ENCODE measurements at regions not wholly inside any gene's neighbourhood (a gene's known extent, or its start where the extent isn't known, plus 50 kb on each side); places are given as distances from the start of the nearest gene placed in this dataset.
"Not testable (repeated sequence)": the region's sequence is repeated elsewhere in the genome, so short reads cannot be mapped to it uniquely, and the experiment has no call there.

GRCh38 chr9:67529834-67530233 lies 328.9 kb upstream of the ANKRD20A1 start:
- RAD21 ChIA-PET (ENCODE audit: low non-redundant PET in 1 of 2, low total read pairs in 2 of 2, uncharacterized antibody in 2 of 2, unreplicated experiment in 2 of 2); H3K4me1 ChIP-seq (ENCODE audit: control insufficient read depth in 1 of 2, insufficient read depth in 2 of 2, low read length in 2 of 2); H3K9me2 ChIP-seq (ENCODE audit: insufficient read depth); CTCF ChIA-PET; H3K79me2 ChIP-seq (ENCODE audit: insufficient read depth, low read length); H3K27ac ChIP-seq (ENCODE audit: low read depth, low read length); H3K36me3 ChIP-seq (ENCODE audit: control insufficient read depth in 1 of 2, insufficient read depth in 2 of 2, low read length in 2 of 2); H4K20me1 ChIP-seq (ENCODE audit: insufficient read depth); ATAC-seq; H3K9me3 ChIP-seq (ENCODE audit: control insufficient read depth in 1 of 2, insufficient read depth in 1 of 2, low read depth in 1 of 2, low read length in 2 of 2); H3K27me3 ChIP-seq (ENCODE audit: insufficient read depth, low read length); H3K9ac ChIP-seq (ENCODE audit: low read length); POLR2A ChIA-PET; H2AFZ ChIP-seq (ENCODE audit: low read depth, low read length, poor library complexity, severe bottlenecking); H3K4me2 ChIP-seq (ENCODE audit: low read length); H3K4me3 ChIP-seq (replicated peaks in 1 of 2; ENCODE audit: low read depth in 1 of 2, low read length in 2 of 2); DNase-seq (ENCODE audit: low read depth, low spot score); BruUV-seq (replicated peaks); intact Hi-C loops (cut with micrococcal nuclease): not testable (repeated sequence)

DNA sequence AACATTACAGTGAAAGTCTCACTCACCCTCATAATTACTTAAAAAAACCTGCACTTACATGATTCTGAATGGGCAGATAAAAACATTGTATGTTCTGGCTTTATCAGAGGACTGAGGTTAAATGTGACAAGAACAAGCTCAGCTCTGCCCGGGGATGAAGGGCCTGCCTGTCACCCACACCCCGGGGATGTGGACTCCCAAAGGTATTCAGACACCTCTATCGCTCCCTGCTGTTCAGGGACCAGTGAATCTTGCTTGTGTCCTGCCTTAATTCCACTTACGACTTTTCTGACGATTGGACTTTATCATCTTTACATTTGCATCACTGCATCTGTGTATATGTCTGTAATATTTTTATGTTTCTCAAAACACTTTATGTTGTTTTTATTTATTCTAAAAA lies 341.8 kb upstream of the ANKRD20A1 start:
- H3K4me3 ChIP-seq (replicated peaks in 1 of 2; ENCODE audit: low read depth in 1 of 2, low read length in 2 of 2); H3K27me3 ChIP-seq (ENCODE audit: insufficient read depth, low read length); DNase-seq (ENCODE audit: low read depth, low spot score); CTCF ChIA-PET; intact Hi-C loops (cut with micrococcal nuclease); H2AFZ ChIP-seq (ENCODE audit: low read depth, low read length, poor library complexity, severe bottlenecking); H3K9me3 ChIP-seq (ENCODE audit: control insufficient read depth in 1 of 2, insufficient read depth in 1 of 2, low read depth in 1 of 2, low read length in 2 of 2); H3K9ac ChIP-seq (ENCODE audit: low read length); H3K27ac ChIP-seq (ENCODE audit: low read depth, low read length); H3K4me1 ChIP-seq (ENCODE audit: control insufficient read depth in 1 of 2, insufficient read depth in 2 of 2, low read length in 2 of 2); H3K9me2 ChIP-seq (ENCODE audit: insufficient read depth); H3K4me2 ChIP-seq (ENCODE audit: low read length); H3K36me3 ChIP-seq (ENCODE audit: control insufficient read depth in 1 of 2, insufficient read depth in 2 of 2, low read length in 2 of 2); H3K79me2 ChIP-seq (ENCODE audit: insufficient read depth, low read length); ATAC-seq; RAD21 ChIA-PET (ENCODE audit: low non-redundant PET in 1 of 2, low total read pairs in 2 of 2, uncharacterized antibody in 2 of 2, unreplicated experiment in 2 of 2); BruUV-seq (replicated peaks); H4K20me1 ChIP-seq (ENCODE audit: insufficient read depth); POLR2A ChIA-PET: not testable (repeated sequence)

DNA sequence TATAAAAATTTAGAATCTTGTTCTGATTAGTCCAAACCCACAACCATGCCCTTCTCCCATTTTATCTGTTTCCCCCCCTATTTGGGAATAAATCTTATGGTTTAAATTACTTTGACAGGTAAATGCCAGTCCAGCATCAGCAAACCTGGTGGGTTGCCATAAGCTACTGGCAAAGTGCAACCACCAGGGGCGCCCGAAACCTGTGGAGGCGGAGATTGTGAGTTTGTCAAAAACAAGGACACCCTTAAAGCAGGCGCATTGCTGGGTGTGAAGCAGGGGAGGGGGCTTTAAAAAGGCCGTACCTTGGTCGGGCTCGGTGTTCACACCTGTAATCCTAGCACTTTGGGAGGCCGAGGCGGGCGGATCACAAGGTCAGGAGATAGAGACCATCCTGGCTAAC lies 344.1 kb upstream of the ANKRD20A1 start:
- BruUV-seq (replicated peaks); H3K4me3 ChIP-seq (replicated peaks in 1 of 2; ENCODE audit: low read depth in 1 of 2, low read length in 2 of 2); POLR2A ChIA-PET: not testable (repeated sequence)

GRCh38 chr9:67503728-67504369 lies 354.9 kb upstream of the ANKRD20A1 start:
- H3K9ac ChIP-seq (ENCODE audit: low read length); DNase-seq (ENCODE audit: low read depth, low spot score); H4K20me1 ChIP-seq (ENCODE audit: insufficient read depth); H3K27me3 ChIP-seq (ENCODE audit: insufficient read depth, low read length); H3K9me2 ChIP-seq (ENCODE audit: insufficient read depth); intact Hi-C loops (cut with micrococcal nuclease); H3K27ac ChIP-seq (ENCODE audit: low read depth, low read length); H3K4me2 ChIP-seq (ENCODE audit: low read length); POLR2A ChIA-PET; H2AFZ ChIP-seq (ENCODE audit: low read depth, low read length, poor library complexity, severe bottlenecking); H3K9me3 ChIP-seq (ENCODE audit: control insufficient read depth in 1 of 2, insufficient read depth in 1 of 2, low read depth in 1 of 2, low read length in 2 of 2); BruUV-seq (replicated peaks); ATAC-seq; H3K79me2 ChIP-seq (ENCODE audit: insufficient read depth, low read length); H3K4me1 ChIP-seq (ENCODE audit: control insufficient read depth in 1 of 2, insufficient read depth in 2 of 2, low read length in 2 of 2); H3K4me3 ChIP-seq (replicated peaks in 1 of 2; ENCODE audit: low read depth in 1 of 2, low read length in 2 of 2); H3K36me3 ChIP-seq (ENCODE audit: control insufficient read depth in 1 of 2, insufficient read depth in 2 of 2, low read length in 2 of 2); RAD21 ChIA-PET (ENCODE audit: low non-redundant PET in 1 of 2, low total read pairs in 2 of 2, uncharacterized antibody in 2 of 2, unreplicated experiment in 2 of 2); CTCF ChIA-PET: not testable (repeated sequence)

More for the DNA sequence above, 344.1 kb upstream of the ANKRD20A1 start:
- H3K9me2 ChIP-seq (ENCODE audit: insufficient read depth); intact Hi-C loops (cut with micrococcal nuclease); H2AFZ ChIP-seq (ENCODE audit: low read depth, low read length, poor library complexity, severe bottlenecking); H3K9me3 ChIP-seq (ENCODE audit: control insufficient read depth in 1 of 2, insufficient read depth in 1 of 2, low read depth in 1 of 2, low read length in 2 of 2); H3K79me2 ChIP-seq (ENCODE audit: insufficient read depth, low read length); RAD21 ChIA-PET (ENCODE audit: low non-redundant PET in 1 of 2, low total read pairs in 2 of 2, uncharacterized antibody in 2 of 2, unreplicated experiment in 2 of 2); H3K9ac ChIP-seq (ENCODE audit: low read length); DNase-seq (ENCODE audit: low read depth, low spot score); H3K27ac ChIP-seq (ENCODE audit: low read depth, low read length); H3K27me3 ChIP-seq (ENCODE audit: insufficient read depth, low read length); H3K36me3 ChIP-seq (ENCODE audit: control insufficient read depth in 1 of 2, insufficient read depth in 2 of 2, low read length in 2 of 2); H4K20me1 ChIP-seq (ENCODE audit: insufficient read depth); CTCF ChIA-PET; H3K4me2 ChIP-seq (ENCODE audit: low read length); H3K4me1 ChIP-seq (ENCODE audit: control insufficient read depth in 1 of 2, insufficient read depth in 2 of 2, low read length in 2 of 2): not testable (repeated sequence)
- peak; percentile 88 for ATAC-seq

- H3K9me3 ChIP-seq (ENCODE audit: control insufficient read depth in 1 of 2, insufficient read depth in 1 of 2, low read depth in 1 of 2, low read length in 2 of 2); BruUV-seq (replicated peaks); RAD21 ChIA-PET (ENCODE audit: low non-redundant PET in 1 of 2, low total read pairs in 2 of 2, uncharacterized antibody in 2 of 2, unreplicated experiment in 2 of 2); H3K79me2 ChIP-seq (ENCODE audit: insufficient read depth, low read length); H3K4me2 ChIP-seq (ENCODE audit: low read length); H3K27me3 ChIP-seq (ENCODE audit: insufficient read depth, low read length); POLR2A ChIA-PET; intact Hi-C loops (cut with micrococcal nuclease); CTCF ChIA-PET; H2AFZ ChIP-seq (ENCODE audit: low read depth, low read length, poor library complexity, severe bottlenecking); H3K27ac ChIP-seq (ENCODE audit: low read depth, low read length); H3K9ac ChIP-seq (ENCODE audit: low read length); H3K9me2 ChIP-seq (ENCODE audit: insufficient read depth); H3K4me3 ChIP-seq (replicated peaks in 1 of 2; ENCODE audit: low read depth in 1 of 2, low read length in 2 of 2); H3K36me3 ChIP-seq (ENCODE audit: control insufficient read depth in 1 of 2, insufficient read depth in 2 of 2, low read length in 2 of 2); DNase-seq (ENCODE audit: low read depth, low spot score); H3K4me1 ChIP-seq (ENCODE audit: control insufficient read depth in 1 of 2, insufficient read depth in 2 of 2, low read length in 2 of 2); ATAC-seq; H4K20me1 ChIP-seq (ENCODE audit: insufficient read depth): not testable (repeated sequence)
Measured at GRCh38 chr9:67492028-67492427, 366.7 kb upstream of the ANKRD20A1 start.

Measured in HCT116 (cell line).